ENCODE measurements at regions not wholly inside any gene's neighbourhood (a gene's known extent, or its start where the extent isn't known, plus 50 kb on each side); places are given as distances from the start of the nearest gene placed in this dataset.

DNA sequence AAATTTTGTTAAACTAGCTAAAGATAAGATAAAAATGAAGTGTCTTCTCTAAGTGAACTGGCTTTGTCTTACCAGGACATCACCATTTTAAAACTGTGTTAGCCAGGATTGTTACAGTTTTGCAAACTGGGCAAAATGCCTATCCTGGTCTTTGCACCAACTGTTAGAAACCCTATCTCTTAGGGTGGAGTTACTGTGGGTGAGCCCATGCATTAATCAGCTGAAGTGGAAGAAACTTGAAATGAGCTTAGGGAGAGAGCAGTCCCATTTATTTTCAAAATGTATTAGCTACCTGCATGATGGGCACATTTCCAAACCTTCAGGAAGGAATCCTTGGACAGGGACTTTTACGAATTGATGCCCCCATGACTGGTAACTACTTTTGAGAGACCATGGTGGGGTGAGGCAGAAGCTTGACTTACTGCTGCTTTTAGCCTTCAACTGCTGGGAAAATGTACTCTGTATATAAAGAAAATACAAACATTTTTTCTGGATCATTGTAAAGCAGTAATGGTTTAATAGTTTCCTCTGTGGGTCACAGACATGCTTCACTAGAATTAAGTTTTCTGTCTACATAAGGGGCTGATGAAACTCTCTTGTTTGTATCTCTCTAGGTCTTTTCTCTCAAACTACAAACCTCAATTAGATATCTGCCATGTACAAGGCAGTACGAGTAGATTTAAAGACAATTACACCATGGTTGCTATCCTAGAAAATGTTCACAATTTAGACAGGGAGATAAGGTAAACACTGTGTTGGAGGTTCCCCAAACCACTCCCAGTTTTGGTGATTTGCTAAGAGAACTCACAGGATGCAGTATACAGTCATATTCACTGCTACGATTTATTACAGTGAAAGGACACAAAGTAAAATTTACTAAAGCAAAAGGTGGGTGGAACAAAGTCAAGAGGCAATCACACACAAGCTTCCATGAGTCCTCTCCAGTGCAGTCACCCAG, 321.4 kb upstream of the MMADHC start:
- DNase-seq (ENCODE audit: low read depth), result no peak

DNA sequence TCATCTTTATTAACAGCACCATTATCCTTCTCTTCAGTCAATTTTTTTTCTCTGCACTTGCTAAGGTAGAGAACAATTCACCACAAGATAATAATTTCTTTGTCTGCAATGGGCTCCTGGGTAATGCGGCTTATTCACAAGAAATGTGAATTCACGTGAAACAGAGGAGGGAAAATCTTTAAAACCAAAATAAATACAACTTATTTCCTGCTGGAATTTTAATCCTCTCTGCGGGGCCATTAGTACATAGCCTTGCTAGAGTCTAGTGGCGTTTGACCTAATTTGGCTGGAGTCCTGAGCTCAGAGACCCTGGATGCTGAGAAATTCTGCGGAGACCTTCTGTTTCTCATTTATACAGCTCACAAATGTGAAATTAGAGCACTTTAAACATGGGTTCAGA, 319.3 kb upstream of the MMADHC start:
- no peak for DNase-seq (ENCODE audit: low read depth)

- DNase-seq (ENCODE audit: low read depth), result no peak
Observed at GRCh38 chr2:149904352-149905175, 317.0 kb upstream of the MMADHC start.

GRCh38 chr2:149903626-149904025, 316.1 kb upstream of the MMADHC start:
- no peak for DNase-seq (ENCODE audit: low read depth)

DNA sequence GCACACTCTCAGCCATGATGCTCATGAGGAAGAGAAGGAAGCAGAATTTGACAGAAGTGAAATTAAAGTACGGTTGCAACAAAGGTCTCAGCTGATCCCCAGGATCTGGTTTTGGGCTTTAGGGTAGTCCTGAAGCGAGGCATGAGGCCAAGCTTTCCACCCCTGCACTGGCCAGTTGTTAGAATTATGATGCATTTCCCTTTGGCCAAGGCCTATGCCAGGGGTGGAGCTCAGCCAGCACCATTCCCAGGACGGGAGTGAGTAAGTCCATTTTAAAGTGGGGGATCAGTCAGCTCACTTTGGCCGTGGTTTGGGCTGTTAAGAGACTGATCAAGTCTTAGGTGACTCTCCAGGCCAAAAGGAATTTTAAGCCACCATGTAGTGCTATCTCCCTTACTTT, 314.5 kb upstream of the MMADHC start:
- DNase-seq (ENCODE audit: low read depth), result no peak

DNA sequence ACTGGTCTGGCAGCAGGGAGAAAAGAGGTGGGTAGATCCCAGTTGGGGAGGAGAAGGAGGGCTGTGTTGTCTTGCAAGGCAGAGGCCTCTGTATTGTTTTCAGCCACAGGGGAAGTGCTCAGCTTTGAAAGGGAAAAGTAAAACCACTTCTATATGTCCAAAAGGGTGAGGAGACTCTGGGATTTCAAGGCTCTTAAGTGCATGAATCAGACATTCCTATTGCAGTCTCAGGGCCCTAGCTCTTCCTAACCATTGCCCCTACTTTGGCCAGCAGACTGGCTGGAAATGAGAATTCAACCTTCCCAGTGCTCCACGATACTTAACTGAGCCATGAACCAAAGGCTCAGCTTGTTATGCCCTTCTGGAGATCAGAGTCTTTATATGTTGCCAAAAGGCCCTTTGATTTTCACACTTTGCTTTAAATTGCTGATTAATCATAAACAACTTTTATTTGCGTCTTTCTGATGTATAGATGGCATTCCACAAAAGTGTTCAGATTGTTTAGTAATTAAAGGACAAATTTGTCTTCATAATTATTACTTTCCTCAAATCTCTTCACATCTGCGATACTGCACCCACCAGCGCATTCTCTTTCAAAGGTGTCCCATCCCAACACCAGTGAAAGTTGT, 313.8 kb upstream of the MMADHC start:
- no peak for DNase-seq (ENCODE audit: low read depth)

DNA sequence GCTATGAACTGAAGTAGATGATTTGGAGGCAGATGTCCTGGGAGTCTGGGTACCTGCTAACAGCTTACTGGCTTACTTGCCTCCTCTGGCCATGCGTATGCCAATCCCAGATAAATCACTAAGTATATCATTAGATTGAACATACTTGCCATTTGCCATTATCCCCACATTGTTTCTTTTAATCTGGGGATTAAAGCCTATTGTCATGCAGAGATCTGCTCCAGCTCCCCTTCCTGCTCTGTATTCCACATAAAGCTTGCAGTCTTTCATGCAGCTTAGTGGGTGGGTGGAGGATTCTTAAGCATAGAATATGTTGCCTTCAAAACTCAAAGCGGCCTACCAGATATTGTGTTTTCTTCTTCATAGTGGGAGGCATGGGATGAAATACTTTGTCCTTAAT, 311.8 kb upstream of the MMADHC start:
- DNase-seq (ENCODE audit: low read depth), result no peak

- no peak for DNase-seq (ENCODE audit: low read depth)
Observed at GRCh38 chr2:149894760-149895159, 307.2 kb upstream of the MMADHC start.

DNA sequence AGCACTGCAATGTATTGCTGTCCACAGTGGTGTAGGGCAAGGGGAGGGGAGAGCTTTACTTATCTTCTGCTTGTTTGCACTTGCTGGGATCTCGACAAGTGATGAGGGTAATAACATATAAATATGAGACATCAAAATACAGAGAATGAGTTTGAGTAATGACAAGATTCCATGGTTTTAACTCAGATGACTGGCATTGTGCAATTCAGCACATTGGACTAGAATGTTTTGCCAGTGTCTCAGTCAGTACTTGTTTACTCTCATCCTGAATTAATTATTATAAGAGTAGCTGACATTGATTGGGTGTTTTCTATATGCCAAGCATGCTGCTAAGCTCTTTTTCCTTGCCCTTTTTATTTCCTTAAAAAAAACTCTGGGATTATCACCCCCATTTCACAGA, 306.7 kb upstream of the MMADHC start:
- no peak for DNase-seq (ENCODE audit: low read depth)

DNA sequence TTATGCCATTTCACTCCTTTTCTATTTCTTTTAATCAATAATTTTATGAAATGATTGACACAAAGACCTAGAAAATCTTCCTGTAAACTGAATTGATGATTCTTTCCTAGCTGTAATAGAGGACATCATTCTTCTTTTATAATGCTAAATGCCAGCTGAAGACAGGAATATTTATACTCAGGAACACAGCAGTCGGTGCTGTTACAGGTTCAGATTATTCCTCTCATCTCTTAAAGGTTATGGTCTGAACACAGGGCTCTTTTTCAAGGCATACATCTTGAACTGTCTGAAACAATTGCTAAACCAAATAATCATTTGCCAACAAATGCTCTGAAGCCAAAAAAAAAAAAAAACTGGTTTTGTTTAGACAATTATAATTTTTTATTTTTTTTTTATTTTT, 305.0 kb upstream of the MMADHC start:
- DNase-seq (ENCODE audit: low read depth), result no peak

DNA sequence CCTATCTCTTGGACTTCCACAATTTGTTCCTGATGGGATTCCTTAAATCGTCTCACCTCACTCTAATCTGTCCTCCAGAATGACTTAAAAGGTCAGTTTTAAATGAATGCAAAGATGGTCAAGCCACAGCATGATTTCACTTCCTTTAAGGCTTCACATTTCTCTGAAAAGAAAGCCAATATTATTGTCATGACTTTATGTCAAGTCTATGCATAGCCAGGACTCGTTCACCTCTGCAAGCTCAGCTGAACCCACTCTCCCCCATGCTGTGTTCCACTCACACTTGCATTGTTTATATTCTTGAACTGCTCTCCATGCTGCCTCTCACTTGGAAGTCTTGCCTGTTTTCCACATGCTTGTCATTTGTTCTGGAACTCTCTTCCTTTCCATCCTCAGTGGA, 298.4 kb upstream of the MMADHC start:
- DNase-seq (ENCODE audit: low read depth), result no peak

DNA sequence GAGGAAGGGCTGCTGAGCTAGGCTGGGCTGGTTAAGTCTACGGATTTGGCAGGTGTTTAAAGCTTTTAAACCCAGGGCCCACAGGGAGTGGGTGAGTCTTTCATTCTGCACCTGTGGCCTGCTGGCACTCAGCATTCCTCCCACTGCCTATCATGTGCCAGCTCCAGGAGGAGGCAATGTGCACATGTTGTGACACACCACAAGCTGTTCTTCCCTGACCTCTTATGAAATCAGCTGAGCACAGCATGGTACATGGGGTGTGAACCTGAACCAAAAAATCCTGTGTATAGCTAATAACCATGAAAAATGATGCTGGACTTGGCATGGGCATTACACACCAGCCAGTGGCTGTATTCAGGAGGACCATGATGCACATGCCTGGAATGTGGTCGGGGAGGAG, 297.9 kb upstream of the MMADHC start:
- DNase-seq (ENCODE audit: low read depth), result no peak

- DNase-seq (ENCODE audit: low read depth), result no peak
Observed at GRCh38 chr2:149884871-149885270, 297.3 kb upstream of the MMADHC start.

DNA sequence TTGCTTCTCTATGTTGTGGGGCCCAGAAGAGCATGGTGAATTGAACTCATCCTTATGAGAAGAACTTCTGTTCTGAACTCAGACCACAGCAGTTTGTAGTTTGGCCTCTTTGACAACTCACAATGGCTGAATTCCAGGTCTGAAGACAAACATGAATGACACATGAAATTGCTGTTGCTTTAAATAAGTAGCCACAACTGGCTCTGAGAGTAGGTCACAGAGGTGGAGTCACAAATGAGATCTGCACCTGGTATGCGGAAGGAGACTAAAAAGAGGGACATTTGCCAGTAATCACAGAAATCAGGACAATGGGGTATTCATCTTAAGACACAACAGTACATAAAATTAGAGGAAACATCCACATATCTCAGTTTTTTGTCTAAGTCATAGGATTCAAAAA, 290.3 kb upstream of the MMADHC start:
- DNase-seq (ENCODE audit: low read depth), result no peak

DNA sequence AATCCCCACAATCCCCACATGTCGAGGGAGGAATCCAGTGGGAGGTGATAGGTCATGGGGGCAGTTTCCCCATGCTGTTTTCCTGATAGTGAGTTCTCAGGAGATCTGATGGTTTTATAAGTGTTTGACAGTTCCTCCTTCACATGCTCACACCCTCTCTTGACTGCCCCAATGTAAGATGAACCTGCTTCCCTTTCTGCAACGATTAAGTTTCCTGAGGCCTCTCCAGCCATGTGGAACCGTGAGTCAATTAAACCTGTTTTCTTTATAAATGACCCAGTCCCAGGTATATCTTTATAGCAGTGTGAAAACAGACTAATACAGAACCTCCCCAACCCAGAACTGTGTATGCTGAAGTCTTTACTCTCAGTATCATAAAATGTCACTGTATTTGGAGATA, 289.5 kb upstream of the MMADHC start:
- DNase-seq (ENCODE audit: low read depth), result no peak

GRCh38 chr2:149873936-149874335, 286.4 kb upstream of the MMADHC start:
- no peak for DNase-seq (ENCODE audit: low read depth)

GRCh38 chr2:149872638-149873150, 285.1 kb upstream of the MMADHC start:
- no peak for DNase-seq (ENCODE audit: low read depth)

GRCh38 chr2:149872041-149872440, 284.5 kb upstream of the MMADHC start:
- no peak for DNase-seq (ENCODE audit: low read depth)

DNA sequence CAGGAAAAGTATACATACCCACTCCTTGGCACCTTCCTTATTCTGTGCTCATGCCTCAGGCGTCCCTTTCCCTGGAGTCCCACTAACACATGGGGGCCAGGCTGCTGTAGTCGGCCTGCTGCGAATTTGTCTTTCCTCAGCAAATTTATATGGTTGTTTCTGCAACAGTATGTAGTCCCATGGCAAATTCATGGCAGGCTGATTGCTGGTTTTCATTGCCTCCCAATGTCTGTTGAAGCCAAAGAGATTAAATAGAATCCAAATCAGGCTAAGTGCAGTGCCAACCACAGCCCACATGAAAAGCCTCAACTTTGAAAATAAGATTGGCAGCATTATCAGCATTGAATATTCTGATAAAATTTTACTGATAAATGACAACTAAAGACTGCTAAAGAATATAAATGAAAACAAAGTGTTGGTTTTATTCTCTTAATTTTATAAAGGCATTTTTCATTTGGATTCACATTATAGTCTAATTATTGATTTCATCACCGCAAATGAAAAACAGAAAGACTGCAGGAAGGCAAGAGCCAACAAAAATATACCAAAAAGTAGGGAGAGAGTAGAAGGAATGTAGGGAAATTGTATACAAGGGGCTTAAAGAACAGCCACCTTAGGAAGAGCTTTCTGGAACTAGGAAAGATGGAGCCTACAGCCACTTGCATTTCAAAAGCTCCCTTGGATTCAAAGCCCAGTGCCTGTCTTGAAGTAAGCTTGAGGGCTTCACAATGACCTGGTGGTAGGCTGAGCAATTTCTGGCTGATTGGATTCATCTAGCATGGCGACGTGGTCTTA, 283.7 kb upstream of the MMADHC start:
- DNase-seq (ENCODE audit: low read depth), result no peak

GRCh38 chr2:149863227-149863626, 275.7 kb upstream of the MMADHC start:
- no peak for DNase-seq (ENCODE audit: low read depth)

GRCh38 chr2:149861034-149861433, 273.5 kb upstream of the MMADHC start:
- DNase-seq (ENCODE audit: low read depth), result no peak

All from GM04503 (cell line).